Islet of Langerhans (tissue), 1 donor: ENCODE measurements at regions not wholly inside any gene's neighbourhood (a gene's known extent, or its start where the extent isn't known, plus 50 kb on each side); places are given as distances from the start of the nearest gene placed in this dataset.

Experiments used
- FAIRE-seq: peaks from one replicate; lab custom pipeline; 2011; peaks lifted over from hg19 to GRCh38; lab: Jason Lieb, UNC

DNA sequence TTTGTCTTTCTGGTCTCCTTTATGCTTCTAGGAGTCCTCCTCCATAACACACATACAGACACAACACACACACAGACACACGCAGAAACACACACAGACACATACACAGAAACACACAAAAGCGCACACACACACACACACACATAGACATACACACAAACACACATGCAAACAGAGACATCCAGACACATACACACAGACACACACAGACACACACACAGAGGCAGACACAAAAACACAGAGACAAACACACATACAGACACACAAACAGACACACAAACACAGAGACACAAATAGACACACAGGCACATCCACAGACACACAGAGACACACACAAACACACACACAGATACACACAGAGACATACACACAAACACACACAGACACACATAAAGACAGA, 220.2 kb downstream of the IRX2 start:
- no peak for FAIRE-seq

GRCh38 chr5:2530609-2531008, 220.9 kb downstream of the IRX2 start:
- no peak for FAIRE-seq

DNA sequence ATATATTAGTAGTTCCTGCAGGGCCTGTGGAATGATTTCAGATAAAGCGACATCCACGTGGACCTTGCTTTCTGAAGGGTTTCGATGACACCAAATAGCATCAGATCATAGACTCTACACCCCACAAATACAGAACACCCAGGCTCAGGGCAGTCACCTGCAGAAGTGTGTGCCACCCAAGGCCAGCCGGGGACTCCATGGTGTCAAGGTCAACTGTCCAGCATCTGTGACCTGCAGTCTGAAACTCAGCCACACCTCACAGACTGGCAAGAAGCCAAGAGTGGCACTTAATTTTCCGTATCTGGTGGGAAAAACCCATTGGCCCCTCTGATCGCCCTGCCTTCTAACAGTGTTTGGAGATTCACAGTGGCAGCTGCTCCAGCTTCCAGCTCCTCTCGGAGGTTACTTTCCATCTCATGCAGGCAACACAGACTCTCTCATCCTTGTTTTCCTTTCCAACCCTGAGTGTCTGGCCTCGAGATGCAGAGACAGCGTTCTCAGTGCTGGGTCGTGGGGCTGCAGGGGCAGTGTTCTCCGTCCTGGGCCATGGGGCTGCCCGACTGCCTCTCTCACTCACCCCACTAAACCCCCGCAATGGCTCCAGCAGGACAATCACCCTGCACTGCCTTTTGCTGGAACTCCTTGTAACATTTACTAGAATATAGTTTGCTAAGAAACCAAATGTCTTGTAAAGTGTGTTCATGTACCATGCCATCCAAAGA, 221.9 kb downstream of the IRX2 start:
- no peak for FAIRE-seq

DNA sequence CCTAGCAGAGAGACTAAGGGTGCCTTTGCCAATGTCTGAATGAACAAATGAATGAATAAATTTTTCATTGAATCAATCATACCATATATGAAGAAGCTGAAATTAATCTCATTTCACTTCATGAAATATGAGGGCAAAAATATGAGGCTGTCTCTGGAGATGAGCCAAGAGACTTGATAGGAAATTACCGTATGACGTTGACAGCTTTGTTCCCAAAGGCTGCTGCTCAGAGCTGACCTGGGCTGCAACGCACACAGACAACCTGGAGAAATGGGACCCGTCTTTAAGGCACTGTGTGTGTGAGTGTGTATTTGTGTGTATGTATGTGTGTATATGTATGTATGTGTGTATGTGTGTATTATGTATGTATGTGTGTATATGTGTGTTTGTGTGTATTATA, 226.1 kb downstream of the IRX2 start:
- FAIRE-seq = no peak

- no peak for FAIRE-seq
Observed at GRCh38 chr5:2524620-2525019, 226.9 kb downstream of the IRX2 start.

GRCh38 chr5:2523180-2523579, 228.3 kb downstream of the IRX2 start:
- FAIRE-seq = no peak

- no peak for FAIRE-seq
Observed at GRCh38 chr5:2522372-2522771, 229.1 kb downstream of the IRX2 start.

DNA sequence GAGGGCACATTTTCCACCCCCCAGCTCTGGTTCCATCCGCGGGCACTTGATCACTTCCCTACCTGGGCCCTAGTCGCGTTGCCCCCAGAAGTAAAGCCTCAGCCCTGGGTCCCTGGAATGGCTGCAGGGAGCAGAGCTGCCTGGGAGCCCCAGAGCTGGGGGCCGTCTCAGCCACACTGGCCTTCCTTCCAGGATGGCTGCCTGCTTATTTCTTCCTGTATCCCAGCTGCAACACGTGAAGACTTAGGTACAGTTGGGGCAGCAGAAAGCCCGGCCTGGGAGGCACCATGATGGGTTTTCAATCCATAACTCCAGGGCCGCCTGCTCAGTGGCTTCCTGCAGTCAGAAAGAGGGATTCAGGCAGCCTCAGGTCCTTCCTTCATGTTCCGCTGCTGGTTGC, 232.3 kb downstream of the IRX2 start:
- no peak for FAIRE-seq

- no peak for FAIRE-seq
Observed at GRCh38 chr5:2517451-2517850, 234.0 kb downstream of the IRX2 start.

DNA sequence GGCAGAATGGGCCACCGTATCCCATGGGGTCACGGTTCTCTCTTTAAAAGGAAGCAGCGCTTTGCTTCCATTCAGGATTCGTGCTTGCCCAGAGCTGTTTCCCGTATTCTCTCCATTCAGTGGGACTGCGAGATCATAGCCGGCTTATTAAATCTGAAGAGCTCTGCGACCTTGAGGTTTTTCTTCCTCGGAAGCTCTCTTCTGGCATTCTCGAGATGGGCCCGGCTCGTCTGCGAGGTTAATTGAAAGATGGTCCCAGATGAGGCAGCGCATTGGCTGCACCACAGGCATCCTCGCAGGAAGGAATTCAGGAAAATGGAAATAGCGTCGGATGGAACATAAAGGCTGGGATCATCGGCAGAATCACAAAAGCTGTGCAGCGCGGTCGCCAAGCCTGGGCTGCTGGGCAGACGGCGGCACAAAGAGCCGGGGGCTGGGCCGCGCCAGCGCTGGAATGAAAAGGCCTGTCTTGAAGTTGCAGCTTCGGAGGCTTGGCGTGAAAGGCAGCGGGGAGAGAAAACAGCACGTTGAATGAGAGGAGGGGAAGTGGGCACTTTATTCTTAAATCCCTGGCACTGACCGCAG, 236.2 kb downstream of the IRX2 start:
- FAIRE-seq = no peak

DNA sequence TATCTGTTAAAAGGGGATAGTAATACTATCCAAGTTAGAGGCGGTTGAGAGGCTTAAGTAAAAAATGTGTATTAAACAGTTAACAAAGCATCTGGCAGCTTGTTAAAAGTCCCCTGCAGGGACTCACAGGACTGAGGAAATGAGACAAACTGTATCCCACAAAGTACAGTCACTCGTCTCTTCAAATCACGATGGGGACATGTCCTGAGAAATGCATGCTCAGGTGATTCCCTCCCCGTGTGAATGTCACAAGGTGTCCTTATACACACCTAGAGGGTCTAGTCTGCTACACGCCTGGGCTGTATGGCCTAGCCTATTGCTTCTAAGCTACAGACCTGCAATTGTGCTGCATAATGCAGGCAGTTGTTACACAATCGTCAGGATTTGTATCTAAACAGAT, 237.0 kb downstream of the IRX2 start:
- no peak for FAIRE-seq

DNA sequence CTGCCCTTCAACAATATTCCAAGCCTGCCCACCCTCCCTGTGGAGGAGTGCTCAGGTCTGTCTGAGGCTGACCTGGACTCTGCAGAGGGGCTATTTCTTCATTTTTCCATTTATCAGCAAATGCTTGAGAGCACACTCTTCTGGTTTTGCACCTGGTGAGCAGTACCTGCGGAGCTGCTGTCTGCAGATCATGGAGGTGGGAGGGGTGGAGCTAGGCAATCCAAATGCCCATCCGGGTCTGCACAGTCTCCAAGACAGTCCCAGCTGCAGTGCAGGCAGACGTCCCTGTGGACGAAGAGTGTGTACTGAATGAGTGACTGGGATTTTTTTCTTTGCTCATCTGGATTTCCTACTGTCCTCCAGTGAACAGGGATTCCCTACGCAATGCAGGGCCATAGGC, 239.8 kb downstream of the IRX2 start:
- no peak for FAIRE-seq

DNA sequence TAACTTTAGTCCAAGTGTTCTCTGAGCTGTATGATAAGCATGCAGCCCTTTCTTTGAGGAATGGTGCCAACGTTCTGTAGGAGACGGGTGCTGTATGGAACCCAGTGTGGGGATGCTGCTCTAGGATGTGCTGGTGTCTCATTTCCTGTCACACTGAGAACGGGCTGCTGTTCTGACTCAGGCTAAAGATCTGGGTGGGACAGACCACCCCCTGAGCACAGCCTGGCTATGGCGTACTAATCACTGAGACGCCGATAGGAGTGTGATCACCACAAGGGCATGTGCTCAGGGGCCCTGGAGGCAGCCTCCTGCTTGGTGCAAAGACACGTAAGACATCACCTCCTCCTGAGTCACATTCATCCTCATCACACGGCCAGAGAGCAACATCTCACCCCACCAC, 240.4 kb downstream of the IRX2 start:
- no peak for FAIRE-seq

DNA sequence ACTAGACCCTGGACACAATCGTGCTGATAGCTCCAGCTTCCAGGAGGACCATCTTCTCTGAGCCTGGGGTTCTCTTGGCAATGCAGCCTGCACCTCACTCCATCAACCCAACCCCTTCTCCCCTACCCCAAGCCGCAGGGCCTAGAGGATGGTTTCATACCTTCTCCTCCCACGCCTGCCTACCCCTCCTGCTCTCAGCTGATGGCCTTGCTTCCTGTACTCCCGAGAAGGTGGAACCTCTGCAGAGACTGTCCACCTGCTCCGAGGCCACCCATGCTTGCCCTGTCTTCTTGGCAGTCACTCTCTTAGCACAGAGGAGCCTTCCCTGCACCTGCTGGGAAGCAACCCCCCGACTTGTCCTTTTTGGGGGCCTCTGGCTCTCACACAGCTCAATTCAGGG, 241.9 kb downstream of the IRX2 start:
- no peak for FAIRE-seq

DNA sequence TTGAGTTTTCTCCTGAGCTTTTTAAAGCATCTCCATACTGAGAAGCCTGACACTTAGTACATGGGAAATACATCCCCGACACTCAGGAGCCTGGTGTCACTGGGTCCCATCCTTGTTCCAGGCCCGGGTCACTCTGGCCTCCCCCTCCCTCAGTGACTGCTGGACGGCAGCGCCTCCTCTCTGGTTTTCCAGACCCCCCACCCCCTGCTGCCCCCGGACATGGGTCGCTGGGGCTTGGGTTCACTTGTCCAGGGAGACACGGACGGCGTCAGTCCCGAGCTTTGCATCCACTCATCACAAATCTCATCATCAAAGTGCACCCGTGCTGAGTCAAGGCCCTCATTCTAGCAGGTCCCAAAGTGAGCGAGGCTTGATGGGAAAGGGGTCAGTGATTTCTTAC, 243.0 kb downstream of the IRX2 start:
- FAIRE-seq = no peak

DNA sequence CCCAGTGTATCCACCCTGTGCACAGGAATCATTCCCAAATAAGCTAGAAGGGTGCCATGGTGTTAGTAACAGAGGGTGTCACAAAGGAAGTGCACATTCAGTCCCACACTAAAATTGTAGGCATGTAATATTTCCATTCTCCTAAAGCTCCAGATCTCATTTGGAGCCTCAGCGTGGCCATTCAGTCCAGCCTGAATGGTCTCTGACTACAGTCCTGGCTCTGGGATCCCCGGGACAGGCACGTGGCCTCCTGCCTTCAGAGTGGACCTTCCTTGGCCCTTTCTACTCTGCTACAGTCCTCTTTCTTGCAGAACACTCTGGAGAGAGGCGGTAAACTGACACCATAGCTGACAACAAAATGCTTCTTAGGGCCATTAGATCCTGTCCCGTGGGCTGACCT, 243.9 kb downstream of the IRX2 start:
- FAIRE-seq = no peak

GRCh38 chr5:2506603-2507002, 244.9 kb downstream of the IRX2 start:
- FAIRE-seq = no peak

GRCh38 chr5:2505217-2505616, 246.3 kb downstream of the IRX2 start:
- no peak for FAIRE-seq

DNA sequence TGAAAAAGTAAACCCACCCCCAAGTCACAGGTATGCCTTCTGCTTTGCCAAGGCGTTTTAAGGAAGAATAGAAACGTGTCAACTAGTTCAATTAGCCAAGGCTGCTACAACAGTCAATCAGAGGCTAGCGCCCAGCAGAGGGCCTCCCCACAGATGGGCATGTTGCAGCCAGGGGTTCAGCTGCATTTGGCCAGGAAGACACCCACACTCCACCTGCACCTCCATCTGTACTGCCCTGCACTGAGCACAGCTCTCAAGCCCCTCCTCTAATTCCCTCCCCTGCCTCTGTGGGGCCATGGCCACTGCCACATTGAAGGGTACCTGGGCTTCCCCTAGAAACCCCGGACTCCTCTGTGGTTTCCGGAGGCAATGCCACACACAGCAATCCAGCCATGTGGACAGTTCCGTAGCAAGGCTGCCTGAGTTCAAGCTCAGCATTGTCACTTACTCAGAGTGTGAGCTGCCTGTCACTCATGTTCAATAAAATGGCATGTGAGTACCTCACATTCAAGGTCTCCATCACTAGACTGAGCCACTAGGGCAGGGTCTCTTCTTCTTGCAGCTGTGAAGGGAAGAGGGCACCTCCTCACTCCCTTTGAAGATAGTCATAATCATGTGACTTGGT, 248.4 kb downstream of the IRX2 start:
- no peak for FAIRE-seq

GRCh38 chr5:2499917-2500316, 251.6 kb downstream of the IRX2 start:
- FAIRE-seq = no peak

GRCh38 chr5:2496891-2497290, 254.6 kb downstream of the IRX2 start:
- no peak for FAIRE-seq

DNA sequence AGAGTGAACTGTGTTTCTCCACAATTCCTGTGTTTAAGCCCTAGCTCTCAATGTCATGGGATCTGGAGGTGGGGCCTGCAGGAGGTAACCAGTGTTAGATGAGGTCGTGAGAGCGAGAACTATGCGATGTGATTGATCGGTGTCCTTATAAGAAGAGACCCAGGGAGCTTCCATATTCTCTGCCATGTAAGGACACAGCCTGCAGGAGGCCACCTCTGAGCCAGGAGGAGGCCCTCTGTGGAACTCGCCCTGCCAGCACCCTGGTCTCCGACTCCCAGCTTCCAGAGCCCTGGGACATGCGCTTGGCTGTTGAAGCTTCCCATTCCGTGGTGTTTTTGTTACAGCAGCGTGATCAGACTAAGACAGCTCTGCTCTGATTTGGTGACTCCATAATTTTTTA, 255.4 kb downstream of the IRX2 start:
- no peak for FAIRE-seq

DNA sequence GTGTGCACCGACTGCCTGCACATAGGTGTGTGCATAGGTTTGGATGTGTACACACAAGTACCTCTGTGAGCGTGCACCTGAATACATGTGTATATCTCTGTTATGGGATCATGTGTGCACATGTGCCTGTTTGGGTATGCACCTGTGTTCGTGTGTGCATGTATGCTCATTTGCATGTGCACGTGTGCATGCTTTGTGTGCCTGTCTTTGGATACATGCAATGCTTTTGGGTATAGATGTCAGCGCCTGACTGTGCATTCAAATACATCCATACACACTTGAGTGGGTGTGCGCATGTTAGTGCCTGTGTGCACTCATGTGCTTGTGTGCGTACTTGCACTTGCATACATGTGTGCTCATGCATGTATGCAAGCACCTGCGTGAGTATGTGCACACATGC, 258.1 kb downstream of the IRX2 start:
- no peak for FAIRE-seq

DNA sequence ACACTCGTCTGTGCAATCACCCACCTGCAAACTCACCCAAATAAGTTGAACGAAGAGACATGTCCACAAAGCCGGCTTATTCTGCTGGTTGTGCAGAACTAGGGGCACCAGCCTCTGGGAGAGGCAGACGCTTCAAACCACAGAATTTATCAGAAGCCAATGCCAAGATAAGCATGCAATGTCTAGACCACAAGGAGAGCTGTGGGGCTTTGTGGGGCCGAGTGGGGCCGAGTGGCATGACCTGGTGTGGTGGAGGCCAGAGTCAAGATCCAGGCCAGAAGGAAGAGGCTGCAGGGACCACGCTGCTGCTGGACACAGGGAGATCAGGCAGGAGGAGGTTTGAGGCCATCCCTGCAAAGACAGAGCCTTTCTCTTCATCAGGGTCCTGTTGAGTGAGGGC, 259.0 kb downstream of the IRX2 start:
- no peak for FAIRE-seq
